Esophagus muscularis mucosa (tissue), 3 donors: ENCODE measurements at regions not wholly inside any gene's neighbourhood (a gene's known extent, or its start where the extent isn't known, plus 50 kb on each side); places are given as distances from the start of the nearest gene placed in this dataset.

Experiments used
- POLR2AphosphoS5 ChIP-seq, 2 donors: sonication (generic); formaldehyde crosslinking; IDR thresholded peaks; one replicate each; pipeline ENCODE4 v1.6.1; 2017; ENCODE audit warnings: antibody characterized with exemption in 2 of 2
- TF ChIP-seq, protein P1 (sequence below), 3 experiments: fragments of 200-600 bp in 2 of 3; fragments of 450-650 bp in 1 of 3; sonication (generic) in 2 of 3; IDR thresholded peaks; one replicate each; pipeline ENCODE4 v1.5.1; 2017 to 2019; ENCODE audit warnings: antibody characterized with exemption in 3 of 3, mild to moderate bottlenecking in 2 of 3, moderate library complexity in 1 of 3

GRCh38 chr4:138105331-138105730 is 136.8 kb downstream of the SLC7A11 start:
- no peak for TF ChIP-seq POLR2AphosphoS5 (IDR thresholded peaks at IDR 0.05)
- TF ChIP-seq, protein P1, sequence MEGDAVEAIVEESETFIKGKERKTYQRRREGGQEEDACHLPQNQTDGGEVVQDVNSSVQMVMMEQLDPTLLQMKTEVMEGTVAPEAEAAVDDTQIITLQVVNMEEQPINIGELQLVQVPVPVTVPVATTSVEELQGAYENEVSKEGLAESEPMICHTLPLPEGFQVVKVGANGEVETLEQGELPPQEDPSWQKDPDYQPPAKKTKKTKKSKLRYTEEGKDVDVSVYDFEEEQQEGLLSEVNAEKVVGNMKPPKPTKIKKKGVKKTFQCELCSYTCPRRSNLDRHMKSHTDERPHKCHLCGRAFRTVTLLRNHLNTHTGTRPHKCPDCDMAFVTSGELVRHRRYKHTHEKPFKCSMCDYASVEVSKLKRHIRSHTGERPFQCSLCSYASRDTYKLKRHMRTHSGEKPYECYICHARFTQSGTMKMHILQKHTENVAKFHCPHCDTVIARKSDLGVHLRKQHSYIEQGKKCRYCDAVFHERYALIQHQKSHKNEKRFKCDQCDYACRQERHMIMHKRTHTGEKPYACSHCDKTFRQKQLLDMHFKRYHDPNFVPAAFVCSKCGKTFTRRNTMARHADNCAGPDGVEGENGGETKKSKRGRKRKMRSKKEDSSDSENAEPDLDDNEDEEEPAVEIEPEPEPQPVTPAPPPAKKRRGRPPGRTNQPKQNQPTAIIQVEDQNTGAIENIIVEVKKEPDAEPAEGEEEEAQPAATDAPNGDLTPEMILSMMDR (IDR thresholded peaks at IDR 0.05): no peak
